ENCODE measurements at regions not wholly inside any gene's neighbourhood (a gene's known extent, or its start where the extent isn't known, plus 50 kb on each side); places are given as distances from the start of the nearest gene placed in this dataset.
"Not testable (repeated sequence)": the region's sequence is repeated elsewhere in the genome, so short reads cannot be mapped to it uniquely, and the experiment has no call there.

- intact Hi-C loops (cut with micrococcal nuclease), result loop anchor here (1.0 to 10.0 kb wide), 14 partner anchors 103 to 1625 kb away; partner anchors contain the start of genes MRPL42 and SOCS2
These were observed 58.3 kb upstream of the EEA1 start for GRCh38 chr12:92987362-92987761.

- intact Hi-C loops (cut with micrococcal nuclease), result loop anchor here (1.0 to 10.0 kb wide), 14 partner anchors 103 to 1626 kb away; partner anchors contain the start of genes MRPL42 and SOCS2
These were observed 58.9 kb upstream of the EEA1 start for GRCh38 chr12:92987846-92988621.

- intact Hi-C loops (cut with micrococcal nuclease), result loop anchor here (5.0 to 10.0 kb wide), 3 partner anchors 586 to 1626 kb away; partner anchors contain the start of gene SOCS2
These were observed 59.6 kb upstream of the EEA1 start for GRCh38 chr12:92988622-92989130.

GRCh38 chr12:92989715-92990484 lies 60.8 kb upstream of the EEA1 start:
- intact Hi-C loops (cut with micrococcal nuclease), result loop anchor here (5.0 to 10.0 kb wide), 3 partner anchors 585 to 1628 kb away; partner anchors contain the start of gene SOCS2

GRCh38 chr12:92991134-92991533 lies 62.0 kb upstream of the EEA1 start:
- intact Hi-C loops (cut with micrococcal nuclease), result no loop called here

- intact Hi-C loops (cut with micrococcal nuclease), result no loop called here
These were observed 62.9 kb upstream of the EEA1 start for GRCh38 chr12:92992041-92992440.

GRCh38 chr12:92993259-92993658 lies 64.2 kb upstream of the EEA1 start:
- intact Hi-C loops (cut with micrococcal nuclease), result no loop called here

- intact Hi-C loops (cut with micrococcal nuclease), result no loop called here
These were observed 66.3 kb upstream of the EEA1 start for GRCh38 chr12:92995258-92995903.

GRCh38 chr12:93000026-93000425 lies 70.9 kb upstream of the EEA1 start:
- intact Hi-C loops (cut with micrococcal nuclease), result no loop called here

- intact Hi-C loops (cut with micrococcal nuclease), result no loop called here
These were observed 72.3 kb upstream of the EEA1 start for GRCh38 chr12:93001407-93001806.

GRCh38 chr12:93002293-93003054 lies 73.4 kb upstream of the EEA1 start:
- intact Hi-C loops (cut with micrococcal nuclease), result no loop called here

GRCh38 chr12:93003531-93004239 lies 74.6 kb upstream of the EEA1 start:
- intact Hi-C loops (cut with micrococcal nuclease), result no loop called here

- intact Hi-C loops (cut with micrococcal nuclease), result no loop called here
These were observed 76.9 kb upstream of the EEA1 start for GRCh38 chr12:93005928-93006392.

- intact Hi-C loops (cut with micrococcal nuclease), result no loop called here
These were observed 77.5 kb upstream of the EEA1 start for GRCh38 chr12:93006471-93007208.

GRCh38 chr12:93007544-93007943 lies 78.4 kb upstream of the EEA1 start:
- intact Hi-C loops (cut with micrococcal nuclease), result no loop called here

GRCh38 chr12:93008044-93008778 lies 79.1 kb upstream of the EEA1 start:
- intact Hi-C loops (cut with micrococcal nuclease), result no loop called here

- intact Hi-C loops (cut with micrococcal nuclease), result not testable (repeated sequence)
These were observed 79.8 kb upstream of the EEA1 start for GRCh38 chr12:93008880-93009279.

GRCh38 chr12:93009533-93009932 lies 80.4 kb upstream of the EEA1 start:
- intact Hi-C loops (cut with micrococcal nuclease), result no loop called here

GRCh38 chr12:93010461-93010860 lies 81.4 kb upstream of the EEA1 start:
- intact Hi-C loops (cut with micrococcal nuclease), result no loop called here
